H9 (cell line): ENCODE measurements at regions not wholly inside any gene's neighbourhood (a gene's known extent, or its start where the extent isn't known, plus 50 kb on each side); places are given as distances from the start of the nearest gene placed in this dataset.

Experiments
- DNase-seq: peaks from one replicate; pipeline ENCODE4 v3.0.0-alpha.2; 2017
- H2AFZ ChIP-seq: one replicate; pipeline ENCODE4 v1.6.1; 2013; ENCODE audit warnings: mild to moderate bottlenecking, low read length, control low read depth, moderate library complexity
- H2AK5ac ChIP-seq: 2 replicates; pipeline ENCODE4 v1.6.1; 2013; ENCODE audit warnings: low read length, control low read depth, mixed read lengths; ENCODE audit not compliant: insufficient read length
- H2BK120ac ChIP-seq: one replicate; pipeline ENCODE4 v1.6.1; 2013; ENCODE audit warnings: low read depth, mild to moderate bottlenecking, low read length, control low read depth, inconsistent platforms; ENCODE audit not compliant: poor library complexity, severe bottlenecking
- H2BK12ac ChIP-seq: 2 replicates; pipeline ENCODE4 v1.6.1; 2013; ENCODE audit warnings: low read length, control low read depth, mixed read lengths, low read depth; ENCODE audit not compliant: insufficient read length
- H2BK15ac ChIP-seq: 2 replicates; pipeline ENCODE4 v1.6.1; 2013; ENCODE audit warnings: low read depth, low read length, control low read depth
- H2BK20ac ChIP-seq: one replicate; pipeline ENCODE4 v1.6.1; 2013; ENCODE audit warnings: low read depth, mild to moderate bottlenecking, low read length, control low read depth, inconsistent platforms; ENCODE audit not compliant: poor library complexity, severe bottlenecking
- H2BK5ac ChIP-seq: 2 replicates; pipeline ENCODE4 v1.6.1; 2013; ENCODE audit warnings: low read length, control low read depth, mixed read lengths; ENCODE audit not compliant: insufficient read length
- H3K14ac ChIP-seq: 2 replicates; pipeline ENCODE4 v1.6.1; 2013; ENCODE audit warnings: low read length, control low read depth; ENCODE audit not compliant: insufficient read depth
- H3K18ac ChIP-seq: 2 replicates; pipeline ENCODE4 v1.6.1; 2013; ENCODE audit warnings: low read depth, mild to moderate bottlenecking, mixed read lengths, low read length, control low read depth; ENCODE audit not compliant: insufficient read length
- H3K23ac ChIP-seq: 2 replicates; pipeline ENCODE4 v1.6.1; 2013; ENCODE audit warnings: low read length, control low read depth, mixed read lengths, low read depth; ENCODE audit not compliant: insufficient read length
- H3K23me2 ChIP-seq: 2 replicates; pipeline ENCODE4 v1.6.1; 2013; ENCODE audit warnings: low read depth, mild to moderate bottlenecking, mixed read lengths, low read length, control low read depth; ENCODE audit not compliant: insufficient read length, poor library complexity, severe bottlenecking
- H3K27ac ChIP-seq: 2 replicates; pipeline ENCODE4 v1.5.1; 2013; ENCODE audit warnings: low read length, control low read depth, mixed read lengths, low read depth; ENCODE audit not compliant: insufficient read length
- H3K27me3 ChIP-seq: 2 replicates; pipeline ENCODE4 v1.6.1; 2013; ENCODE audit warnings: low read length, control low read depth, inconsistent platforms; ENCODE audit not compliant: insufficient read depth
- H3K4ac ChIP-seq: 2 replicates; pipeline ENCODE4 v1.6.1; 2013; ENCODE audit warnings: low read depth, mild to moderate bottlenecking, control low read depth, inconsistent platforms, low read length, moderate library complexity
- H3K4me1 ChIP-seq: 2 replicates; pipeline ENCODE4 v1.6.1; 2013; ENCODE audit warnings: low read length, control low read depth, inconsistent platforms; ENCODE audit not compliant: insufficient read depth
- H3K4me2 ChIP-seq: 2 replicates; pipeline ENCODE4 v1.6.1; 2013; ENCODE audit warnings: low read length, control low read depth, mixed read lengths; ENCODE audit not compliant: insufficient read length, insufficient read depth
- H3K56ac ChIP-seq: 2 replicates; pipeline ENCODE4 v1.6.1; 2013; ENCODE audit warnings: low read depth, mild to moderate bottlenecking, mixed read lengths, low read length, control low read depth; ENCODE audit not compliant: insufficient read length
- H3K79me1 ChIP-seq: 2 replicates; pipeline ENCODE4 v1.6.1; 2013; ENCODE audit warnings: low read depth, mild to moderate bottlenecking, moderate library complexity, low read length, control low read depth, inconsistent platforms; ENCODE audit not compliant: insufficient read depth, poor library complexity, severe bottlenecking
- H3K79me2 ChIP-seq: 2 replicates; pipeline ENCODE4 v1.6.1; 2013; ENCODE audit warnings: low read length, control low read depth, inconsistent platforms; ENCODE audit not compliant: insufficient read depth
- H3K9ac ChIP-seq: 2 replicates; pipeline ENCODE4 v1.6.1; 2013; ENCODE audit warnings: low read length, control low read depth, mixed read lengths; ENCODE audit not compliant: insufficient read length; ENCODE audit errors: extremely low read depth
- H3K9me3 ChIP-seq: one replicate; pipeline ENCODE4 v1.6.1; 2013; ENCODE audit warnings: low read depth, low read length, inconsistent platforms; ENCODE audit not compliant: control insufficient read depth
- H3T11ph ChIP-seq: one replicate; pipeline ENCODE4 v1.6.1; 2013; ENCODE audit warnings: mild to moderate bottlenecking, low read length, control low read depth, inconsistent platforms
- H4K20me1 ChIP-seq: one replicate; pipeline ENCODE4 v1.6.1; 2013; ENCODE audit not compliant: control insufficient read depth, insufficient read length, insufficient read depth
- H4K5ac ChIP-seq: 2 replicates; pipeline ENCODE4 v1.6.1; 2013; ENCODE audit warnings: low read depth, mild to moderate bottlenecking, mixed read lengths, low read length, control low read depth; ENCODE audit not compliant: insufficient read length
- H4K8ac ChIP-seq: replicated peaks from 2 replicates; pipeline ENCODE4 v1.6.1; 2013; ENCODE audit warnings: low read length, control low read depth, mixed read lengths, low read depth; ENCODE audit not compliant: insufficient read length
- H4K91ac ChIP-seq: 2 replicates; pipeline ENCODE4 v1.6.1; 2013; ENCODE audit warnings: low read depth, mild to moderate bottlenecking, moderate library complexity, mixed read lengths, low read length, control low read depth; ENCODE audit not compliant: insufficient read length
- H3K27ac Mint-ChIP-seq, 3 experiments: 2 replicates in 2 of 3; 3 replicates in 1 of 3; pipeline ENCODE4 v1.8.0; 2020 to 2021; ENCODE audit warnings: mixed read lengths in 3 of 3, mild to moderate bottlenecking in 1 of 3, moderate library complexity in 1 of 3
- H3K27me3 Mint-ChIP-seq: 2 replicates; pipeline ENCODE4 v1.8.0; 2021; ENCODE audit warnings: low read depth, mild to moderate bottlenecking, moderate library complexity, mixed read lengths
- H3K36me3 Mint-ChIP-seq, 3 experiments: 2 replicates in 2 of 3; 3 replicates in 1 of 3; pipeline ENCODE4 v1.8.0; 2020 to 2021; ENCODE audit warnings: low read depth in 3 of 3, mixed read lengths in 3 of 3; ENCODE audit not compliant: insufficient read depth in 1 of 3
- H3K4me1 Mint-ChIP-seq, 2 experiments: 2 replicates each; pipeline ENCODE4 v1.8.0; 2020; ENCODE audit warnings: mixed read lengths in 2 of 2
- H3K4me3 Mint-ChIP-seq, 2 experiments: 2 replicates in 1 of 2; 3 replicates in 1 of 2; pipeline ENCODE4 v1.8.0; 2020 to 2021; ENCODE audit warnings: mild to moderate bottlenecking in 2 of 2, mixed read lengths in 2 of 2, moderate library complexity in 1 of 2
- H3K9me3 Mint-ChIP-seq, 2 experiments: 2 replicates in 1 of 2; 3 replicates in 1 of 2; pipeline ENCODE4 v1.8.0; 2020; ENCODE audit warnings: mild to moderate bottlenecking in 2 of 2, mixed read lengths in 2 of 2, moderate library complexity in 1 of 2
- CTCF ChIP-seq: fragments of 200-600 bp; sonication (generic); conservative IDR thresholded peaks from 3 replicates; pipeline ENCODE4 v1.8.0; 2021; ENCODE audit warnings: antibody characterized with exemption, mild to moderate bottlenecking
- WGBS: extraction: QIAGEN DNeasy Blood & Tissue Kit; methylation state at CpG from one replicate; pipeline ENCODE4 v1.1.7; 2013; ENCODE audit warnings: missing lambda C conversion rate, low lambda C conversion rate, mixed read lengths; ENCODE audit not compliant: insufficient read length; ENCODE audit errors: extremely low coverage; 5-methylcytosine and 5-hydroxymethylcytosine counted together

- no peak overlapping the region for H4K91ac ChIP-seq
- H3K9me3 Mint-ChIP-seq: peaks cover 5 to 6% of the 10 kb centered on the region in 2 experiments; a peak in 2 of 5 replicates
- H3K79me1 ChIP-seq: no peaks in the 10 kb centered on the region
- H3K56ac ChIP-seq: no peak overlapping the region
- no peaks in the 10 kb centered on the region for H3K27me3 ChIP-seq
- H2BK5ac ChIP-seq: no peak overlapping the region
- H3K4me1 Mint-ChIP-seq: peaks cover 7 to 8% of the 10 kb centered on the region in 2 experiments; a peak in 3 of 4 replicates
- no peak overlapping the region for H3K4ac ChIP-seq
- peaks cover 0 to 3% (median 0%) of the 10 kb centered on the region in 3 experiments; a peak in 2 of 7 replicates for H3K36me3 Mint-ChIP-seq
- no peak overlapping the region for H3K27ac Mint-ChIP-seq
- H3K27me3 Mint-ChIP-seq: peaks cover under 1% of the 10 kb centered on the region
- H2BK15ac ChIP-seq: no peak overlapping the region
- no peak overlapping the region for H3K23ac ChIP-seq
- no peak overlapping the region for H2BK120ac ChIP-seq
- H2AFZ ChIP-seq: no peak overlapping the region
- no peak overlapping the region for H3K27ac ChIP-seq
- no peaks in the 10 kb centered on the region for H3K4me1 ChIP-seq
- no peak for TF ChIP-seq CTCF
- H2AK5ac ChIP-seq: no peak overlapping the region
- H2BK20ac ChIP-seq: no peak overlapping the region
- H3K9me3 ChIP-seq: no peaks in the 10 kb centered on the region
- H3K18ac ChIP-seq: no peak overlapping the region
- no peak overlapping the region for H4K5ac ChIP-seq
- no peak overlapping the region for H3K9ac ChIP-seq
- H3K79me2 ChIP-seq: no peaks in the 10 kb centered on the region
- no peak overlapping the region for H4K8ac ChIP-seq
- no peaks in the 10 kb centered on the region for H3K23me2 ChIP-seq
- no peak overlapping the region for H2BK12ac ChIP-seq
- no peaks in the 10 kb centered on the region for H4K20me1 ChIP-seq
- H3K4me3 Mint-ChIP-seq: no peak overlapping the region
- no peak overlapping the region for H3K14ac ChIP-seq
- WGBS: no CpG with 5 or more reads among the region's 6 CpGs
- DNase-seq: no peak
- no peak overlapping the region for H3K4me2 ChIP-seq
- no peak overlapping the region for H3T11ph ChIP-seq
These were observed 745.0 kb upstream of the AUTS2 start for GRCh38 chr7:68853254-68853653.
